ENCODE measurements at regions not wholly inside any gene's neighbourhood (a gene's known extent, or its start where the extent isn't known, plus 50 kb on each side); places are given as distances from the start of the nearest gene placed in this dataset.

GRCh38 chr7:155882596-155882995, 70.3 kb upstream of the SHH start:
- TF ChIP-seq CTCF (conservative IDR thresholded peaks at IDR 0.05; ENCODE audit: low read depth, low read length) (no peak), EZH2 (IDR thresholded peaks at IDR 0.05; ENCODE audit: borderline replicate concordance, low read depth, low read length, poor library complexity, severe bottlenecking) (no peak)
